Caco-2 (cell line): ENCODE measurements at regions not wholly inside any gene's neighbourhood (a gene's known extent, or its start where the extent isn't known, plus 50 kb on each side); places are given as distances from the start of the nearest gene placed in this dataset.

Source experiments
- BruUV-seq: library from RNA; stranded (reverse); fragments of 400-500 nt; replicated peaks from 2 replicates; lab custom pipeline; 2021; lab: Mats Ljungman, UMichigan
- CTCF ChIA-PET: fragments of 300-600 bp; sonication (Branson Sonifier 250); formaldehyde crosslinking; loops from one replicate; lab custom pipeline; 2022; ENCODE audit warnings: antibody characterized with exemption; lab: Charles Lee
- POLR2A ChIA-PET: fragments of 300-600 bp; sonication (Branson Sonifier 250); formaldehyde crosslinking; loops from one replicate; lab custom pipeline; 2022; ENCODE audit warnings: antibody characterized with exemption; lab: Charles Lee
- DNase-seq, 2 experiments: peaks; one replicate each; pipeline versions ENCODE4 v3.0.0 to v3.0.0-alpha.2; 2020 to 2022
- H3K27me3 ChIP-seq: replicated peaks from 2 replicates; pipeline ENCODE4 v1.6.0; 2011; ENCODE audit warnings: low read length; ENCODE audit not compliant: control insufficient read depth, insufficient read depth
- H3K36me3 ChIP-seq: 2 replicates; pipeline ENCODE4 v1.5.1; 2011; ENCODE audit warnings: low read length; ENCODE audit not compliant: control insufficient read depth, insufficient read depth
- H3K4me1 ChIP-seq: fragments of 250-450 bp; sonication (Bioruptor Pico); 2 replicates; pipeline ENCODE4 v1.5.1; 2020; ENCODE audit warnings: mild to moderate bottlenecking
- H3K4me3 ChIP-seq: 2 replicates; pipeline ENCODE4 v1.5.1; 2011; ENCODE audit warnings: low read depth, mild to moderate bottlenecking, control low read depth, low read length
- H3K9me3 ChIP-seq: fragments of 250-450 bp; sonication (Bioruptor Pico); 2 replicates; pipeline ENCODE4 v1.5.1; 2020; ENCODE audit warnings: mild to moderate bottlenecking, moderate library complexity
- H3K27ac Mint-ChIP-seq: one replicate; pipeline ENCODE4 v1.8.0; 2022; ENCODE audit warnings: mixed read lengths; ENCODE audit not compliant: unreplicated experiment
- H3K27me3 Mint-ChIP-seq: one replicate; pipeline ENCODE4 v1.8.0; 2022; ENCODE audit warnings: mixed read lengths; ENCODE audit not compliant: insufficient read depth, unreplicated experiment
- H3K36me3 Mint-ChIP-seq: one replicate; pipeline ENCODE4 v1.8.0; 2022; ENCODE audit warnings: mild to moderate bottlenecking, mixed read lengths; ENCODE audit not compliant: insufficient read depth, unreplicated experiment
- H3K4me1 Mint-ChIP-seq: one replicate; pipeline ENCODE4 v1.8.0; 2022; ENCODE audit warnings: low read depth, mixed read lengths; ENCODE audit not compliant: unreplicated experiment
- H3K4me3 Mint-ChIP-seq: one replicate; pipeline ENCODE4 v1.8.0; 2022; ENCODE audit warnings: mild to moderate bottlenecking, moderate library complexity, mixed read lengths; ENCODE audit not compliant: unreplicated experiment
- H3K9me3 Mint-ChIP-seq: one replicate; pipeline ENCODE4 v1.8.0; 2022; ENCODE audit warnings: mixed read lengths; ENCODE audit not compliant: unreplicated experiment
- intact Hi-C: fragments of 100-400 bp; cut with micrococcal nuclease; formaldehyde crosslinking; loops from one replicate; pipeline ENCODE4 v1.10.0; 2022; ENCODE audit not compliant: unreplicated experiment
- TF ChIP-seq, protein P1 (sequence below), 2 experiments: fragments of 200-600 bp in 1 of 2; IDR thresholded peaks; 1 replicate in 1 of 2; 2 replicates in 1 of 2; pipeline versions ENCODE4 v1.5.1 to v1.8.0; 2011 to 2022; ENCODE audit warnings: antibody characterized with exemption in 1 of 2, control low read depth in 1 of 2, inconsistent platforms in 1 of 2, low read depth in 1 of 2, low read length in 1 of 2, mild to moderate bottlenecking in 1 of 2, moderate library complexity in 1 of 2; ENCODE audit not compliant: insufficient read depth in 1 of 2, severe bottlenecking in 1 of 2, unreplicated experiment in 1 of 2

DNA sequence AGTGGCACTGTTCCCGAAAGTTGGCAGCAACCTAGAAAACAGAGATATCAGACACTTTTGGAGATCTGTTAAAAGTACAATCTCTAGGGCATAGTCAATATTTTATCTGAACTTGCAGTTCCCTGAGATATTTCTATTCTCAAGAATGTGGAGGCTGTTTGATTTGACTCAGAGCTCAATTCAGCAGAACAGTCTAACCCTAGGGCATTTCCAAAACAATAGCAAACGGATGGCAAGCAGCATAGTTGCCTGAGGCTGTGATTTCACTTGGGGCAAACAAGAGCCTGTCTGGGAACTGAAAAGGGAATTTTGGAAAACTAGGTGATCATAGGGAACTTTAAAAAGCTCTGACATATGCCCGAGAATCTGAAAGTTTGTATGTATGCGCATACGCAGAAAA lies 772.8 kb upstream of the LRRTM1 start:
- DNase-seq: no peak
- Histone ChIP-seq H3K4me3 (no peak overlapping the region), H3K9me3 (no peaks in the 10 kb centered on the region), H3K4me1 (no peaks in the 10 kb centered on the region), H3K27me3 (no peaks in the 10 kb centered on the region), H3K36me3 (no peaks in the 10 kb centered on the region)
- no peaks in the 10 kb centered on the region for H3K9me3 Mint-ChIP-seq
- H3K4me3 Mint-ChIP-seq: no peak overlapping the region
- intact Hi-C loops: no loop called here
- TF ChIP-seq, protein P1, sequence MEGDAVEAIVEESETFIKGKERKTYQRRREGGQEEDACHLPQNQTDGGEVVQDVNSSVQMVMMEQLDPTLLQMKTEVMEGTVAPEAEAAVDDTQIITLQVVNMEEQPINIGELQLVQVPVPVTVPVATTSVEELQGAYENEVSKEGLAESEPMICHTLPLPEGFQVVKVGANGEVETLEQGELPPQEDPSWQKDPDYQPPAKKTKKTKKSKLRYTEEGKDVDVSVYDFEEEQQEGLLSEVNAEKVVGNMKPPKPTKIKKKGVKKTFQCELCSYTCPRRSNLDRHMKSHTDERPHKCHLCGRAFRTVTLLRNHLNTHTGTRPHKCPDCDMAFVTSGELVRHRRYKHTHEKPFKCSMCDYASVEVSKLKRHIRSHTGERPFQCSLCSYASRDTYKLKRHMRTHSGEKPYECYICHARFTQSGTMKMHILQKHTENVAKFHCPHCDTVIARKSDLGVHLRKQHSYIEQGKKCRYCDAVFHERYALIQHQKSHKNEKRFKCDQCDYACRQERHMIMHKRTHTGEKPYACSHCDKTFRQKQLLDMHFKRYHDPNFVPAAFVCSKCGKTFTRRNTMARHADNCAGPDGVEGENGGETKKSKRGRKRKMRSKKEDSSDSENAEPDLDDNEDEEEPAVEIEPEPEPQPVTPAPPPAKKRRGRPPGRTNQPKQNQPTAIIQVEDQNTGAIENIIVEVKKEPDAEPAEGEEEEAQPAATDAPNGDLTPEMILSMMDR (IDR thresholded peaks at IDR 0.05; ENCODE audit: insufficient read depth in 1 of 2, low read depth in 1 of 2, low read length in 1 of 2, severe bottlenecking in 1 of 2, unreplicated experiment in 1 of 2): no peak
- H3K4me1 Mint-ChIP-seq: no peaks in the 10 kb centered on the region
- H3K36me3 Mint-ChIP-seq: no peaks in the 10 kb centered on the region
- CTCF ChIA-PET: no interaction called here
- peaks cover 5% of the 10 kb centered on the region for H3K27me3 Mint-ChIP-seq
- POLR2A ChIA-PET: no interaction called here
- no TSS peak for BruUV-seq
- no peak overlapping the region for H3K27ac Mint-ChIP-seq

DNA sequence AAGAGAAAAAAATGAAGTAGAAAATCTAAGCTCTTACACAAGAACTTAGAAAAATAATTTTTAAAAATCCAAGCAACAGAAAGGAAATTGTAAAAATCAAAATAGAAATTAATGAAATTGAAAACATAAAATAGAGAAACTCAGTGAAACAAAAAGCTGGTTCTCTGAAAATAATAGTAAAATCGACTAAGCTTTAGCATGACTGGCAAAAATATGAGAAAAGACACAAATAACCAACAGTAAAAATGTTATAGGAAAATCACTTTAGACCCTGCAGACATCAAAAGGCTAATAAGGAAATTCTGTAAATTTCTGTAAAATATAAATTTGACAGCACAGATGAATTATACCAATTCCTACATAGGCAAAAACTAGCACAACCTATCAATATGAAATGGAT lies 768.9 kb upstream of the LRRTM1 start:
- POLR2A ChIA-PET: no interaction called here
- no peaks in the 10 kb centered on the region for H3K36me3 Mint-ChIP-seq

GRCh38 chr2:81068144-81068543 lies 763.6 kb upstream of the LRRTM1 start:
- Histone ChIP-seq H3K4me1 (no peaks in the 10 kb centered on the region), H3K36me3 (no peaks in the 10 kb centered on the region), H3K27me3 (no peaks in the 10 kb centered on the region), H3K9me3 (no peaks in the 10 kb centered on the region), H3K4me3 (no peak overlapping the region)
- Mint-ChIP-seq H3K27me3 (no peaks in the 10 kb centered on the region), H3K27ac (no peak overlapping the region), H3K4me1 (no peaks in the 10 kb centered on the region), H3K36me3 (no peaks in the 10 kb centered on the region), H3K9me3 (no peaks in the 10 kb centered on the region), H3K4me3 (no peak overlapping the region)
- BruUV-seq: no TSS peak
- ChIA-PET POLR2A (no interaction called here), CTCF (no interaction called here)
- DNase-seq: no peak
- intact Hi-C loops: no loop called here
- TF ChIP-seq, protein P1 (IDR thresholded peaks at IDR 0.05; ENCODE audit: insufficient read depth in 1 of 2, low read depth in 1 of 2, low read length in 1 of 2, severe bottlenecking in 1 of 2, unreplicated experiment in 1 of 2): peak in 1 of 2 experiments; percentile 11

More for the DNA sequence above, 768.9 kb upstream of the LRRTM1 start:
- no peaks in the 10 kb centered on the region for H3K27me3 ChIP-seq
- Mint-ChIP-seq H3K4me1 (no peaks in the 10 kb centered on the region), H3K27me3 (peaks cover 5% of the 10 kb centered on the region), H3K27ac (no peak overlapping the region), H3K4me3 (no peak overlapping the region), H3K9me3 (no peaks in the 10 kb centered on the region)
- DNase-seq: no peak
- H3K4me1 ChIP-seq: no peaks in the 10 kb centered on the region
- CTCF ChIA-PET: no interaction called here
- H3K9me3 ChIP-seq: no peaks in the 10 kb centered on the region
- no peak overlapping the region for H3K4me3 ChIP-seq
- TF ChIP-seq, protein P1 (IDR thresholded peaks at IDR 0.05; ENCODE audit: insufficient read depth in 1 of 2, low read depth in 1 of 2, low read length in 1 of 2, severe bottlenecking in 1 of 2, unreplicated experiment in 1 of 2): no peak
- intact Hi-C loops: no loop called here
- BruUV-seq: no TSS peak
- no peaks in the 10 kb centered on the region for H3K36me3 ChIP-seq
